Jurkat, Clone E6-1 (cell line): ENCODE measurements at regions not wholly inside any gene's neighbourhood (a gene's known extent, or its start where the extent isn't known, plus 50 kb on each side); places are given as distances from the start of the nearest gene placed in this dataset.

ENCODE experiments used
- DNase-seq: peaks from one replicate; pipeline ENCODE4 v3.0.0-alpha.2; 2011; ENCODE audit warnings: low read depth, low spot score
- H3K4me3 ChIP-seq: 2 replicates; pipeline ENCODE4 v1.5.1; 2011; ENCODE audit warnings: mild to moderate bottlenecking, low read length, control low read depth, moderate library complexity

- no peak for DNase-seq
- no peak overlapping the region for H3K4me3 ChIP-seq
Observed at GRCh38 chrX:97666890-97667289, 783.2 kb downstream of the RPA4 start.

- DNase-seq = no peak
- no peak overlapping the region for H3K4me3 ChIP-seq
Observed at GRCh38 chrX:97668126-97668525, 784.4 kb downstream of the RPA4 start.

GRCh38 chrX:97672138-97672537 is 788.4 kb downstream of the RPA4 start:
- no peak overlapping the region for H3K4me3 ChIP-seq
- DNase-seq = no peak

GRCh38 chrX:97672608-97673007 is 788.9 kb downstream of the RPA4 start:
- DNase-seq = no peak

GRCh38 chrX:97673135-97673534 is 789.4 kb downstream of the RPA4 start:
- no peak overlapping the region for H3K4me3 ChIP-seq

More at GRCh38 chrX:97672608-97673007, 788.9 kb downstream of the RPA4 start:
- H3K4me3 ChIP-seq = no peak overlapping the region

GRCh38 chrX:97682991-97683840 is 799.5 kb downstream of the RPA4 start:
- no peak for DNase-seq
- H3K4me3 ChIP-seq = no peak overlapping the region

More at GRCh38 chrX:97673135-97673534, 789.4 kb downstream of the RPA4 start:
- no peak for DNase-seq

GRCh38 chrX:97685753-97686152 is 802.0 kb downstream of the RPA4 start:
- peak; percentile 17 for DNase-seq
- H3K4me3 ChIP-seq = no peak overlapping the region

- no peak overlapping the region for H3K4me3 ChIP-seq
- no peak for DNase-seq
Observed at GRCh38 chrX:97691901-97692455, 808.3 kb downstream of the RPA4 start.

GRCh38 chrX:97692575-97692974 is 808.9 kb downstream of the RPA4 start:
- H3K4me3 ChIP-seq = no peak overlapping the region
- DNase-seq = no peak

- no peak for DNase-seq
- no peak overlapping the region for H3K4me3 ChIP-seq
Observed at GRCh38 chrX:97700547-97700946, 816.8 kb downstream of the RPA4 start.

- no peak overlapping the region for H3K4me3 ChIP-seq
- DNase-seq = no peak
Observed at GRCh38 chrX:97704474-97704873, 820.8 kb downstream of the RPA4 start.

GRCh38 chrX:97704881-97705280 is 821.2 kb downstream of the RPA4 start:
- H3K4me3 ChIP-seq = no peak overlapping the region
- DNase-seq = no peak

GRCh38 chrX:97705936-97706335 is 822.2 kb downstream of the RPA4 start:
- no peak overlapping the region for H3K4me3 ChIP-seq
- DNase-seq = no peak

GRCh38 chrX:97714072-97714471 is 830.4 kb downstream of the RPA4 start:
- DNase-seq = no peak

GRCh38 chrX:97728215-97728614 is 844.5 kb downstream of the RPA4 start:
- DNase-seq = no peak
- no peak overlapping the region for H3K4me3 ChIP-seq

More at GRCh38 chrX:97714072-97714471, 830.4 kb downstream of the RPA4 start:
- H3K4me3 ChIP-seq = no peak overlapping the region

GRCh38 chrX:97740044-97740443 is 856.3 kb downstream of the RPA4 start:
- H3K4me3 ChIP-seq = no peak overlapping the region
- no peak for DNase-seq

GRCh38 chrX:97740886-97741285 is 857.2 kb downstream of the RPA4 start:
- H3K4me3 ChIP-seq = no peak overlapping the region
- DNase-seq = no peak

GRCh38 chrX:97743014-97743413 is 859.3 kb downstream of the RPA4 start:
- no peak for DNase-seq

GRCh38 chrX:97747346-97747745 is 863.6 kb downstream of the RPA4 start:
- H3K4me3 ChIP-seq = no peak overlapping the region
- no peak for DNase-seq

More at GRCh38 chrX:97743014-97743413, 859.3 kb downstream of the RPA4 start:
- H3K4me3 ChIP-seq = no peak overlapping the region

- H3K4me3 ChIP-seq = no peak overlapping the region
- DNase-seq = no peak
Observed at GRCh38 chrX:97751016-97751415, 867.3 kb downstream of the RPA4 start.

GRCh38 chrX:97751735-97752134 is 868.0 kb downstream of the RPA4 start:
- DNase-seq = no peak
- H3K4me3 ChIP-seq = no peak overlapping the region
